HL-60 (cell line): ENCODE measurements at regions not wholly inside any gene's neighbourhood (a gene's known extent, or its start where the extent isn't known, plus 50 kb on each side); places are given as distances from the start of the nearest gene placed in this dataset.

ENCODE experiments used
- DNase-seq, 2 experiments: peaks; one replicate each; pipeline ENCODE4 v3.0.0-alpha.2; 2010 to 2020; ENCODE audit warnings: low read depth in 1 of 2, low spot score in 1 of 2
- H3K27ac ChIP-seq: fragments of 250-450 bp; sonication (Bioruptor Pico); replicated peaks from 2 replicates; pipeline ENCODE4 v1.5.1; 2020; ENCODE audit warnings: mild to moderate bottlenecking, moderate library complexity
- H3K27me3 ChIP-seq: fragments of 250-450 bp; sonication (Bioruptor Pico); 2 replicates; pipeline ENCODE4 v1.5.1; 2021; ENCODE audit warnings: mild to moderate bottlenecking, moderate library complexity; ENCODE audit not compliant: insufficient read depth, poor library complexity, severe bottlenecking
- H3K4me3 ChIP-seq: replicated peaks from 2 replicates; pipeline ENCODE4 v1.5.1; 2011; ENCODE audit warnings: mild to moderate bottlenecking, control low read depth, low read length; ENCODE audit not compliant: insufficient read depth
- CTCF ChIP-seq: IDR thresholded peaks from one replicate; pipeline ENCODE4 v1.5.1; 2011; ENCODE audit warnings: low read length, control low read depth, inconsistent platforms; ENCODE audit not compliant: insufficient read depth
- GABPA ChIP-seq: IDR thresholded peaks from 2 replicates; pipeline ENCODE4 v1.6.1; 2012; ENCODE audit warnings: low read depth
- POLR2AphosphoS5 ChIP-seq: IDR thresholded peaks from 2 replicates; pipeline ENCODE4 v1.6.1; 2012; ENCODE audit warnings: low read depth
- SPI1 ChIP-seq: IDR thresholded peaks from 2 replicates; pipeline ENCODE4 v1.6.1; 2012; ENCODE audit warnings: low read depth, mild to moderate bottlenecking, borderline replicate concordance
- TF ChIP-seq, protein P1 (sequence below): IDR thresholded peaks from 2 replicates; pipeline ENCODE4 v1.6.1; 2012; ENCODE audit warnings: low read depth; ENCODE audit not compliant: insufficient replicate concordance

GRCh38 chr6:28661097-28661713 lies 135.5 kb downstream of the GPX5 start:
- Histone ChIP-seq H3K27me3 (no peaks in the 10 kb centered on the region), H3K4me3 (no peak overlapping the region), H3K27ac (no peak overlapping the region)
- no peak for DNase-seq
- TF ChIP-seq GABPA: no peak
- TF ChIP-seq SPI1: no peak
- TF ChIP-seq POLR2AphosphoS5: no peak
- TF ChIP-seq, protein P1, sequence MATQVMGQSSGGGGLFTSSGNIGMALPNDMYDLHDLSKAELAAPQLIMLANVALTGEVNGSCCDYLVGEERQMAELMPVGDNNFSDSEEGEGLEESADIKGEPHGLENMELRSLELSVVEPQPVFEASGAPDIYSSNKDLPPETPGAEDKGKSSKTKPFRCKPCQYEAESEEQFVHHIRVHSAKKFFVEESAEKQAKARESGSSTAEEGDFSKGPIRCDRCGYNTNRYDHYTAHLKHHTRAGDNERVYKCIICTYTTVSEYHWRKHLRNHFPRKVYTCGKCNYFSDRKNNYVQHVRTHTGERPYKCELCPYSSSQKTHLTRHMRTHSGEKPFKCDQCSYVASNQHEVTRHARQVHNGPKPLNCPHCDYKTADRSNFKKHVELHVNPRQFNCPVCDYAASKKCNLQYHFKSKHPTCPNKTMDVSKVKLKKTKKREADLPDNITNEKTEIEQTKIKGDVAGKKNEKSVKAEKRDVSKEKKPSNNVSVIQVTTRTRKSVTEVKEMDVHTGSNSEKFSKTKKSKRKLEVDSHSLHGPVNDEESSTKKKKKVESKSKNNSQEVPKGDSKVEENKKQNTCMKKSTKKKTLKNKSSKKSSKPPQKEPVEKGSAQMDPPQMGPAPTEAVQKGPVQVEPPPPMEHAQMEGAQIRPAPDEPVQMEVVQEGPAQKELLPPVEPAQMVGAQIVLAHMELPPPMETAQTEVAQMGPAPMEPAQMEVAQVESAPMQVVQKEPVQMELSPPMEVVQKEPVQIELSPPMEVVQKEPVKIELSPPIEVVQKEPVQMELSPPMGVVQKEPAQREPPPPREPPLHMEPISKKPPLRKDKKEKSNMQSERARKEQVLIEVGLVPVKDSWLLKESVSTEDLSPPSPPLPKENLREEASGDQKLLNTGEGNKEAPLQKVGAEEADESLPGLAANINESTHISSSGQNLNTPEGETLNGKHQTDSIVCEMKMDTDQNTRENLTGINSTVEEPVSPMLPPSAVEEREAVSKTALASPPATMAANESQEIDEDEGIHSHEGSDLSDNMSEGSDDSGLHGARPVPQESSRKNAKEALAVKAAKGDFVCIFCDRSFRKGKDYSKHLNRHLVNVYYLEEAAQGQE: no peak
- TF ChIP-seq CTCF: no peak

DNA sequence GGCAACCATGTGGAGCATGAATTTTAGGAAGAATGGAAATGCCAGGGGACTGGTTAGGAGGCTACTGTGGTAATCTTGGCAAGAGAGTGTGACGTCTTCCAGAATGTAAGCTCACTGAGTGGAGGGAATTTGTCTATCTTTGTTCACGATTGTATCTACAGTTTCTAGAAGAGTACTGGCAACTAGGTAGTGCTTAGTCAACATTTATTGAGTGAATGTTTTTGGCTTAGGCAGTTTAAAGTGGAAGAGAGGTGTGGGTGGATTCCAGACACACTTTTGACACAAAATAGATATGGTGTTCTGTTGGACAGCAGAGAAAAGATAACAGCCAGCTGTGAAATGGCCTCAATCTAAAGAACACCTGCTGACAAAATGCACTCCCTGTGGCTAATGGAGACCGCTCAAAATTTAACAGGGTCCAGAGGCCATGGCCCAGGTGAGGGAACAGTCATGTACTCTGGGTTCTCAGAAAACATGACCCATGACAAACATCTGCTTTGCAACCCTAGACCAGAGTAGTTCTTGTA lies 139.3 kb downstream of the GPX5 start:
- Histone ChIP-seq H3K27me3 (no peaks in the 10 kb centered on the region), H3K4me3 (no peak overlapping the region), H3K27ac (no peak overlapping the region)
- DNase-seq: no peak
- TF ChIP-seq, protein P1: no peak
- TF ChIP-seq CTCF (no peak), POLR2AphosphoS5 (no peak), GABPA (no peak), SPI1 (no peak)

DNA sequence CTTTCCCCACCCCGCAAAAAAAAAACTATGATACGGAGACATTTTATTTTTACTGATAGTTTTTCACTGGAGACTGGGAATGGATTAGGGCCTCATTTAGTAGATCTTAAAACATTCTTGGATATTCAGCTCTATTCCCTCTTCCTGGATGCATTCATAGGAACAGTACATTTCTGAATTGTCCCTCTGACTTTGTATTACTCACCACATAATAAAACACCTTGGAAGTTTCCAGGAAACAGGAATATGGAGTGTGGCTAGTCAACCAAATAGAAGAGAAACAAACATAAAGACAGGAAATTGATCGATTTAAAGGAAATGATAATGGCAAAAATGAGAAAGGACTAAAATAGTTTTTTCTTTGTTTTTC lies 147.7 kb downstream of the GPX5 start:
- H3K27ac ChIP-seq: no peak overlapping the region
- no peaks in the 10 kb centered on the region for H3K27me3 ChIP-seq
- TF ChIP-seq, protein P1: no peak
- TF ChIP-seq SPI1: no peak
- TF ChIP-seq CTCF: no peak
- TF ChIP-seq POLR2AphosphoS5: no peak
- no peak for TF ChIP-seq GABPA
- H3K4me3 ChIP-seq: no peak overlapping the region
- DNase-seq: no peak
